Ishikawa (cell line): ENCODE measurements at regions not wholly inside any gene's neighbourhood (a gene's known extent, or its start where the extent isn't known, plus 50 kb on each side); places are given as distances from the start of the nearest gene placed in this dataset.

Experiments
- CEBPB ChIP-seq: IDR thresholded peaks from 2 replicates; pipeline ENCODE4 v1.6.1; 2012
- CREB1 ChIP-seq: IDR thresholded peaks from 2 replicates; pipeline ENCODE4 v1.6.1; 2012; ENCODE audit warnings: low read depth
- EP300 ChIP-seq: IDR thresholded peaks from 2 replicates; pipeline ENCODE4 v1.6.1; 2012; ENCODE audit warnings: borderline replicate concordance
- FOXM1 ChIP-seq: IDR thresholded peaks from 2 replicates; pipeline ENCODE4 v1.6.1; 2012; ENCODE audit warnings: low read depth, borderline replicate concordance
- MAX ChIP-seq: IDR thresholded peaks from 2 replicates; pipeline ENCODE4 v1.6.1; 2012
- REST ChIP-seq: IDR thresholded peaks from 2 replicates; pipeline ENCODE4 v1.6.1; 2012; ENCODE audit warnings: low read depth, mild to moderate bottlenecking
- TCF12 ChIP-seq: IDR thresholded peaks from 2 replicates; pipeline ENCODE4 v1.6.1; 2012; ENCODE audit warnings: low read depth
- USF1 ChIP-seq: IDR thresholded peaks from 2 replicates; pipeline ENCODE4 v1.6.1; 2012
- ZBTB7A ChIP-seq: IDR thresholded peaks from 2 replicates; pipeline ENCODE4 v1.6.1; 2012; ENCODE audit warnings: low read depth

DNA sequence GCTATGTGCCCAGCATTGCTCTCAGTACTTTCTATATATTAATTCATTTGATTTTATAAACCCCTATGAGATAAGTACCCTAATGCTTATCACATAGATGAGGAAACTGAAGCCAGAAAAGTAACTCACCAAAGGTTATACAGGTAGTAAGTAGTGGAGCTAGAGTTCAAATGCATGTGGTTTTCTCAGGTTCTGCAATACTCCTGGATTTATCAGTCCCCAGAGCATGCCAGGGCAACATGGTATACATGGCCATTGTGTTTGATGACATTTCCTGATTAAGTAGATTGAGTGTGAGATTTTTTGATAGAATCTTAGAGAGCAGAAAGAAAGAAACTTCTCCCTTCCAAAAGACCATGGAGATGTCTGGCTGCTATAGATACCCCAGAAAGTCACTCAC lies 233.1 kb downstream of the IKZF2 start:
- no peak for TF ChIP-seq CEBPB
- no peak for TF ChIP-seq CREB1
- no peak for TF ChIP-seq EP300
- no peak for TF ChIP-seq MAX
- no peak for TF ChIP-seq USF1
- no peak for TF ChIP-seq ZBTB7A
- no peak for TF ChIP-seq FOXM1
- TF ChIP-seq REST, result no peak
- TF ChIP-seq TCF12, result no peak
